DND-41 (cell line): ENCODE measurements at regions not wholly inside any gene's neighbourhood (a gene's known extent, or its start where the extent isn't known, plus 50 kb on each side); places are given as distances from the start of the nearest gene placed in this dataset.

Experiments
- ATAC-seq: fragments of 200-7000 bp; cut with Tn5 transposase; 3 replicates; pipeline ENCODE4 v1.9.1; 2021; ENCODE audit warnings: low read depth; ENCODE audit not compliant: insufficient read depth
- DNase-seq: peaks from one replicate; pipeline ENCODE4 v3.0.0-alpha.2; 2020
- H2AFZ ChIP-seq: 2 replicates; pipeline ENCODE4 v1.6.0; 2012; ENCODE audit warnings: low read depth, low read length
- H3K27ac ChIP-seq: 2 replicates; pipeline ENCODE4 v1.5.1; 2012; ENCODE audit warnings: low read length, inconsistent platforms
- H3K27me3 ChIP-seq: fragments of 200-600 bp; sonication (generic); 2 replicates; pipeline ENCODE4 v1.6.0; 2012; ENCODE audit warnings: low read length, mild to moderate bottlenecking, inconsistent platforms; ENCODE audit not compliant: insufficient read depth, poor library complexity
- H3K36me3 ChIP-seq: 2 replicates; pipeline ENCODE4 v1.5.1; 2012; ENCODE audit warnings: low read length, inconsistent platforms; ENCODE audit not compliant: insufficient read depth
- H3K4me1 ChIP-seq: 2 replicates; pipeline ENCODE4 v1.5.1; 2012; ENCODE audit warnings: mild to moderate bottlenecking, low read length; ENCODE audit not compliant: insufficient read depth
- H3K4me2 ChIP-seq: 2 replicates; pipeline ENCODE4 v1.6.0; 2012; ENCODE audit warnings: mild to moderate bottlenecking, moderate library complexity, low read length, inconsistent platforms; ENCODE audit not compliant: insufficient read depth
- H3K4me3 ChIP-seq, 2 experiments: fragments of 200-600 bp in 1 of 2; shearing (Covaris generic) in 1 of 2; 2 replicates each; pipeline ENCODE4 v1.5.1; 2012 to 2016; ENCODE audit warnings: inconsistent platforms in 2 of 2, low read length in 2 of 2, mild to moderate bottlenecking in 2 of 2, low read depth in 1 of 2, moderate library complexity in 1 of 2
- H3K79me2 ChIP-seq: 2 replicates; pipeline ENCODE4 v1.6.0; 2012; ENCODE audit warnings: low read length, inconsistent platforms; ENCODE audit not compliant: insufficient read depth
- H3K9ac ChIP-seq: 2 replicates; pipeline ENCODE4 v1.6.0; 2012; ENCODE audit warnings: low read depth, mild to moderate bottlenecking, inconsistent platforms, low read length, moderate library complexity
- H3K9me3 ChIP-seq: 2 replicates; pipeline ENCODE4 v1.5.1; 2012; ENCODE audit warnings: low read length, moderate library complexity, mild to moderate bottlenecking, inconsistent platforms; ENCODE audit not compliant: insufficient read depth, severe bottlenecking
- H4K20me1 ChIP-seq: 2 replicates; pipeline ENCODE4 v1.6.0; 2012; ENCODE audit warnings: low read length; ENCODE audit not compliant: insufficient read depth
- EZH2 ChIP-seq: IDR thresholded peaks from 3 replicates; pipeline ENCODE4 v1.6.1; 2012; ENCODE audit warnings: borderline replicate concordance, low read depth, mild to moderate bottlenecking, moderate library complexity, low read length, inconsistent platforms; ENCODE audit not compliant: severe bottlenecking
- TF ChIP-seq, protein P1 (sequence below): IDR thresholded peaks from 2 replicates; pipeline ENCODE4 v1.5.1; 2012; ENCODE audit warnings: borderline replicate concordance, low read length, moderate library complexity, mild to moderate bottlenecking; ENCODE audit not compliant: poor library complexity, severe bottlenecking; ENCODE audit errors: extremely low read depth

DNA sequence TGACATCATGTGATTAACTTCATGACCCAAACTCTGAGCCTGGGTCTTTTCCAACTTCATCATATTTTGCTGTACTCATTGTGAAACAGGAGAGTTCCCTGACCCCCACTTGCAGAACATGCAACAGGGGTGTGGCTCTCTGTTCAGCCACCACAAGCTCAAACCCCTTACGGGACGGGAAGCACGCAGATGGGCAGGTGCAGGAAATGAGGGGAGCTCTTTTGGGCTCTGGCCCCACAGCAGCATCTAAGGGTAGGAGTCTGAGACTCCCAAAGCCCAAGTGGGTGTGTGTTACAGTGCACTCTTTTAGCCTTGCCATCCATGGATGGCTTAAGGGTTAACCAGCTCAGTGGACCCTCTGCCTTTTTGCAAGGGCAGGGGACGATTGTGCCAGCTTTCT lies 599.5 kb upstream of the SMIM31 start:
- Histone ChIP-seq H2AFZ (no peak overlapping the region), H3K27ac (no peak overlapping the region), H4K20me1 (no peaks in the 10 kb centered on the region), H3K36me3 (no peaks in the 10 kb centered on the region), H3K4me3 (no peak overlapping the region), H3K27me3 (no peaks in the 10 kb centered on the region), H3K9ac (no peak overlapping the region), H3K9me3 (no peaks in the 10 kb centered on the region), H3K79me2 (no peaks in the 10 kb centered on the region), H3K4me2 (no peak overlapping the region), H3K4me1 (no peaks in the 10 kb centered on the region)
- ATAC-seq (no peak), DNase-seq (no peak)
- TF ChIP-seq, protein P1, sequence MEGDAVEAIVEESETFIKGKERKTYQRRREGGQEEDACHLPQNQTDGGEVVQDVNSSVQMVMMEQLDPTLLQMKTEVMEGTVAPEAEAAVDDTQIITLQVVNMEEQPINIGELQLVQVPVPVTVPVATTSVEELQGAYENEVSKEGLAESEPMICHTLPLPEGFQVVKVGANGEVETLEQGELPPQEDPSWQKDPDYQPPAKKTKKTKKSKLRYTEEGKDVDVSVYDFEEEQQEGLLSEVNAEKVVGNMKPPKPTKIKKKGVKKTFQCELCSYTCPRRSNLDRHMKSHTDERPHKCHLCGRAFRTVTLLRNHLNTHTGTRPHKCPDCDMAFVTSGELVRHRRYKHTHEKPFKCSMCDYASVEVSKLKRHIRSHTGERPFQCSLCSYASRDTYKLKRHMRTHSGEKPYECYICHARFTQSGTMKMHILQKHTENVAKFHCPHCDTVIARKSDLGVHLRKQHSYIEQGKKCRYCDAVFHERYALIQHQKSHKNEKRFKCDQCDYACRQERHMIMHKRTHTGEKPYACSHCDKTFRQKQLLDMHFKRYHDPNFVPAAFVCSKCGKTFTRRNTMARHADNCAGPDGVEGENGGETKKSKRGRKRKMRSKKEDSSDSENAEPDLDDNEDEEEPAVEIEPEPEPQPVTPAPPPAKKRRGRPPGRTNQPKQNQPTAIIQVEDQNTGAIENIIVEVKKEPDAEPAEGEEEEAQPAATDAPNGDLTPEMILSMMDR = no peak
- TF ChIP-seq EZH2 = no peak

DNA sequence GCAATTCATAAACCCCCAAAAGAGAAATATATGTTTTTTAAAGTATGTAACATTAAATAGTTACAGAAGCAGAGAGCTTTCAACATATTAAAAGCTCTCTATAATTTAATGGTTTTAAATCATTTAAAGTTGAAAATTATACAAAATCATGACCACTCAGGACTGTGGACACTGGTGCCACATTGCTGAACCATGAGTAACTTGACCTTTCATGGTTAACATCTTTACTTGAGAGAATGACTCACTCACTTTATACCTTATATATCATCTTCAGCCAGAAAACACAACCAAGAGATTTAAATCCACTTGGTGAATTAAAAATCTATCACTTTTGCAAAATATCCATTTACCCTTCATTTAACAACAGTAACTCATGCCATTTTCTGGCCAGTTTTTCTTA lies 584.3 kb upstream of the SMIM31 start:
- H3K4me3 ChIP-seq = no peak overlapping the region
- no peaks in the 10 kb centered on the region for H4K20me1 ChIP-seq
- H2AFZ ChIP-seq = no peak overlapping the region
- TF ChIP-seq, protein P1 = no peak
- no peak for TF ChIP-seq EZH2
- no peak overlapping the region for H3K27ac ChIP-seq
- no peak overlapping the region for H3K9ac ChIP-seq
- no peaks in the 10 kb centered on the region for H3K4me1 ChIP-seq
- no peaks in the 10 kb centered on the region for H3K79me2 ChIP-seq
- H3K36me3 ChIP-seq = no peaks in the 10 kb centered on the region
- no peak overlapping the region for H3K4me2 ChIP-seq
- H3K27me3 ChIP-seq = no peaks in the 10 kb centered on the region
- ATAC-seq = no peak
- no peak for DNase-seq
- no peaks in the 10 kb centered on the region for H3K9me3 ChIP-seq

DNA sequence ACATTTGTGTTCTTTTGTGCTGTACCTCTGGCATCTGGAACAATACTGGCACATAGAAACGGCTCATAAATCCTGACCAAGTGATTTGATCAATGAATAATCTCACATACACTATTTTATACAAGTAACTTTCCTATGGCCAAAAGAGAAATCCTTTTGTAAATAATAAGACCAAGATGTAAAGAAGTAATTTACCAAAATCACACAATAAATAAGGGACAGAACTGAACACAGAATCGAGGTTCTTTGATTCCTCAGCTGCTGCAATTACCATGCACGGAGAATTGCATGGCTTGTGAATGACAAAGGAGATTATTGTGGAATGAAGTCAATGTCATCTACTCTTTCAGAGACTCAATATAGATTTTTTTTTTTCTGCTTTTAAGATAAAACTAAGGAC lies 576.8 kb upstream of the SMIM31 start:
- Histone ChIP-seq H3K27ac (no peak overlapping the region), H4K20me1 (no peaks in the 10 kb centered on the region), H3K4me3 (no peak overlapping the region), H3K4me1 (no peaks in the 10 kb centered on the region), H3K27me3 (no peaks in the 10 kb centered on the region), H3K9ac (no peak overlapping the region), H3K79me2 (no peaks in the 10 kb centered on the region), H3K9me3 (no peaks in the 10 kb centered on the region), H2AFZ (no peak overlapping the region), H3K4me2 (no peak overlapping the region), H3K36me3 (no peaks in the 10 kb centered on the region)
- no peak for DNase-seq
- TF ChIP-seq, protein P1 = no peak
- no peak for TF ChIP-seq EZH2
- ATAC-seq = no peak

DNA sequence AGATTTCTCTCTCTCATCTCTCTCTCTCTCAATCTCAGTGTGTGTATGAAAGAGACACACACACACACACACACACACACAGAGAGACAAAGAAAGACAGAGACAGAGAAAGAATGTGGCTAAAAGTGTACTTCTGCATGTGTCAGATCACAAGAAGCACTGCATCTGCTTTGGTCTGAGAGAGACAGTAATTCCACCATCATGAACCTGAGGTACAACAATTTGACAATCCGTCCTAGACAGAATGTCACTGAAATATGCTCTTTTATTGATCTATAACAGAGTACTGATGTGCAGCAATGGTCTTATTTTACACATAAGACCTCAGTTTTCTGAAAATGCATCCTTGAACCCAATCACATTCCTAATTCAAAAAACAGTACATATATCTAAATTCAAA lies 576.2 kb upstream of the SMIM31 start:
- DNase-seq (no peak), ATAC-seq (no peak)
- Histone ChIP-seq H3K36me3 (no peaks in the 10 kb centered on the region), H3K79me2 (no peaks in the 10 kb centered on the region), H2AFZ (no peak overlapping the region), H3K27ac (no peak overlapping the region), H3K9ac (no peak overlapping the region), H3K4me1 (no peaks in the 10 kb centered on the region), H3K9me3 (no peaks in the 10 kb centered on the region), H4K20me1 (no peaks in the 10 kb centered on the region), H3K4me2 (no peak overlapping the region), H3K27me3 (no peaks in the 10 kb centered on the region), H3K4me3 (no peak overlapping the region)
- no peak for TF ChIP-seq EZH2
- TF ChIP-seq, protein P1 = no peak
